ENCODE measurements at regions not wholly inside any gene's neighbourhood (a gene's known extent, or its start where the extent isn't known, plus 50 kb on each side); places are given as distances from the start of the nearest gene placed in this dataset.
A peak's percentile ranks its signal among the peaks of the same experiment; 100 is the strongest.

GRCh38 chr10:3471472-3471871, 298.9 kb upstream of the PITRM1 start:
- no peak for TF ChIP-seq CTCF (conservative IDR thresholded peaks at IDR 0.05; ENCODE audit: low read depth)
- POLR2A ChIA-PET (ENCODE audit: low non-redundant PET), result no interaction called here
- CTCF ChIA-PET, result no interaction called here
- no peak for DNase-seq (ENCODE audit: low spot score)
- H3K27ac ChIP-seq, result no peak overlapping the region

- no peak for DNase-seq (ENCODE audit: low spot score)
- peak overlapping the region; percentile 96 for H3K27ac ChIP-seq
- POLR2A ChIA-PET (ENCODE audit: low non-redundant PET), result no interaction called here
- CTCF ChIA-PET, result no interaction called here
- no peak for TF ChIP-seq CTCF (conservative IDR thresholded peaks at IDR 0.05; ENCODE audit: low read depth)
Observed at GRCh38 chr10:3470191-3470590, 297.6 kb upstream of the PITRM1 start.

- POLR2A ChIA-PET (ENCODE audit: low non-redundant PET), result no interaction called here
- no peak for DNase-seq (ENCODE audit: low spot score)
Observed at GRCh38 chr10:3469639-3470020, 297.0 kb upstream of the PITRM1 start.

GRCh38 chr10:3468919-3469638, 296.5 kb upstream of the PITRM1 start:
- no peak for TF ChIP-seq CTCF (conservative IDR thresholded peaks at IDR 0.05; ENCODE audit: low read depth)
- POLR2A ChIA-PET (ENCODE audit: low non-redundant PET), result no interaction called here
- peak overlapping the region; percentile 96 for H3K27ac ChIP-seq
- DNase-seq (ENCODE audit: low spot score), result peak; percentile 74
- CTCF ChIA-PET, result no interaction called here

More at GRCh38 chr10:3469639-3470020, 297.0 kb upstream of the PITRM1 start:
- TF ChIP-seq CTCF (conservative IDR thresholded peaks at IDR 0.05; ENCODE audit: low read depth), result no peak
- peak overlapping the region; percentile 96 for H3K27ac ChIP-seq
- CTCF ChIA-PET, result no interaction called here

GRCh38 chr10:3467052-3467951, 294.7 kb upstream of the PITRM1 start:
- peak overlapping the region; percentile 96 for H3K27ac ChIP-seq
- peak; percentile 76 for DNase-seq (ENCODE audit: low spot score)
- CTCF ChIA-PET, result interaction anchor here (0.5 kb wide), 1 partner anchor 252 kb away, joined by 3 read pairs; no protein-coding TSS in a partner anchor
- POLR2A ChIA-PET (ENCODE audit: low non-redundant PET), result no interaction called here
- TF ChIP-seq CTCF (conservative IDR thresholded peaks at IDR 0.05; ENCODE audit: low read depth), result 0 out of 2 replicates have a peak, but pooled peaks have one; percentile 20

- ChIA-PET CTCF (interaction anchor here (0.7 kb wide), 1 partner anchor 14 kb away, joined by 3 read pairs; no protein-coding TSS in a partner anchor), POLR2A (ENCODE audit: low non-redundant PET) (no interaction called here)
- peak overlapping the region; percentile 73 for H3K27ac ChIP-seq
- TF ChIP-seq CTCF (conservative IDR thresholded peaks at IDR 0.05; ENCODE audit: low read depth), result no peak
- no peak for DNase-seq (ENCODE audit: low spot score)
Observed at GRCh38 chr10:3465406-3465891, 292.9 kb upstream of the PITRM1 start.
